Large intestine (tissue), 3 donors: ENCODE measurements at regions not wholly inside any gene's neighbourhood (a gene's known extent, or its start where the extent isn't known, plus 50 kb on each side); places are given as distances from the start of the nearest gene placed in this dataset.

ENCODE experiments used
- DNase-seq, 2 donors: peaks; one replicate each; pipeline versions ENCODE4 v3.0.0 to v3.0.0-alpha.2; 2013
- H3K27ac ChIP-seq: one replicate; pipeline ENCODE4 v1.5.1; 2013; ENCODE audit warnings: low read length
- H3K27me3 ChIP-seq: 2 replicates; pipeline ENCODE4 v1.6.1; 2013; ENCODE audit warnings: low read length; ENCODE audit not compliant: control insufficient read depth, insufficient read depth
- H3K36me3 ChIP-seq: 2 replicates; pipeline ENCODE4 v1.6.1; 2013; ENCODE audit warnings: low read length; ENCODE audit not compliant: control insufficient read depth, insufficient read depth
- H3K4me1 ChIP-seq: one replicate; pipeline ENCODE4 v1.6.1; 2013; ENCODE audit warnings: low read length; ENCODE audit not compliant: control insufficient read depth, insufficient read depth
- H3K4me3 ChIP-seq: one replicate; pipeline ENCODE4 v1.5.1; 2013; ENCODE audit warnings: low read length
- H3K9me3 ChIP-seq: one replicate; pipeline ENCODE4 v1.6.1; 2013; ENCODE audit warnings: mild to moderate bottlenecking, low read depth, low read length, moderate library complexity; ENCODE audit not compliant: control insufficient read depth
- WGBS: methylation state at CpG from one replicate; pipeline ENCODE4 v1.1.5; 2013; ENCODE audit warnings: low lambda C conversion rate; ENCODE audit not compliant: insufficient coverage; 5-methylcytosine and 5-hydroxymethylcytosine counted together

DNA sequence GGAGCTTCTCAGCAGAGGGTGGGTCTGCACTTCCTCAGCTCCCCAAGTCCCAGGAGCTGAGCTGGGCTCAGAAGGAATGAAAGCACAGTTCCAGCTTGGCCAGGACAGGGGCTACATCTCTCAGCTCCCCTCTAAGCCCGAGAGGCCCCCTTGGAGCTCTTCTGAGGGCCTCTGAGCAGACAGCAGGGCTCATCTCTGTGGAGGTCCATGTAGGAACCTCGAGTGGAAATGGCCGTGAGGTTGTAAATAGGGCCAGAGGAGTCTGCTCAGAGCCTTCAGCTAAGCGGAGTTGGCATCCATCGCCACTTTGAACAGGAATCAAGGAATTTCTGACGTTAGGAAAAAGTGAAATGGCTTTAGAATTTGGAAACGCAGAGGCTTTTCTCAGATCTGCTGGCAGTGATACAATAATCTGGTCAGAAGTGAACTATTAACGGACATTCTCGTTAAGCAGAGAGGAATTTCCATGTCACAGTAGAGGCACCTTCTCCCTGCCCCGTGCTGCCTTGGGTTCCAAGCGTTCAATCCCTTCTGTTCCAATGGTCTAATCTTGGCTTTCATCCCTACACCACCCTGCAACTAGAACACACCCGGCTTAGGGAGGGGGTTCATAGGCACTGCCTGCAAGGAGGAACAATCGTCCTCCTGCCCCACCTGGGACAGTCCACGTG, 213.9 kb downstream of the NDUFA10 start:
- Histone ChIP-seq H3K27ac (no peak overlapping the region), H3K4me1 (peaks cover 6% of the 10 kb centered on the region), H3K36me3 (no peaks in the 10 kb centered on the region), H3K4me3 (no peak overlapping the region), H3K27me3 (no peaks in the 10 kb centered on the region), H3K9me3 (no peaks in the 10 kb centered on the region)
- WGBS: 90% methylated on average over 2 of the region's 14 CpGs
- no peak for DNase-seq

DNA sequence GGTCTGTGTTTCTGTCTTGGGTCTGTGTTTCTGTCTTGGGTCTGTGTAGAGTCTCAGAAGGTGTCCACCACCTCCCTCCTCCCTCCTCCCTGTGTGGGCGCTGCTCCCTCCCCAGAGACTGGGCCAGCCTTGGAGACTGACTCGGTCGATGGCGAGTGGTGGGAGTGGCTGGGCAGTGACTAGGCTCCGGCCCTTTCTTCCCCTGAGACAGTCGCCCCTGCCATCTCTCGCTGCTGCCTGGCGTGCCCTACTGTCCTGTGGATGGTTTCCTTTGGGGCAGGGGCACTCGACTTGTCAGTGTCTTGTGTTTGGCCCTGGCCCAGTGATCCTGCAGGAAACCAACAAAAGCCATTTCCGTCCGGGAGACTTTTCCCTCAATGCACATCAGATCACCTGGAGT, 215.8 kb downstream of the NDUFA10 start:
- Histone ChIP-seq H3K27me3 (no peaks in the 10 kb centered on the region), H3K9me3 (no peaks in the 10 kb centered on the region), H3K4me3 (no peak overlapping the region), H3K36me3 (no peaks in the 10 kb centered on the region), H3K27ac (no peak overlapping the region), H3K4me1 (peaks cover 5% of the 10 kb centered on the region)
- WGBS: no CpG with 5 or more reads among the region's 11 CpGs
- no peak for DNase-seq

DNA sequence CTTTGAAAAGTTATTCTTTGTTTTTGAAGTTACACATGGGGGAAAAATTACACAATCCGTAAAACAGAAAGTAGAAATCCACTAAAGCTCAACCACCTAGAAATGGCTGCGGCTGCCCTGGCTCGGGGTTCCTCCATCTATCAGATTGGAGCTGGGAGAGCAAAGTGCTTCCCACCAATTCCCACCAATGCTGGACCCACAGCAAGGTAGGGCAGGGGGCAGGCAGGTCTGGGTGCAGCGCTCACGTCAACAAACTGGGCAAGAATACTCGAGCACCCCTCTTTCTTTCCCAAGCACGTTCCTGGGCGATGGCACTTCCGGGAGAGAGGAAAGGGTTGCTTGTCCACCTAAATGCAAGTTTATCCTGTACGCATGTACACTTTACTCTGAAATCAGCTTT, 217.6 kb downstream of the NDUFA10 start:
- Histone ChIP-seq H3K27me3 (no peaks in the 10 kb centered on the region), H3K36me3 (no peaks in the 10 kb centered on the region), H3K4me1 (no peaks in the 10 kb centered on the region), H3K4me3 (no peak overlapping the region), H3K9me3 (no peaks in the 10 kb centered on the region), H3K27ac (no peak overlapping the region)
- DNase-seq: no peak
- WGBS: no CpG with 5 or more reads among the region's 10 CpGs

DNA sequence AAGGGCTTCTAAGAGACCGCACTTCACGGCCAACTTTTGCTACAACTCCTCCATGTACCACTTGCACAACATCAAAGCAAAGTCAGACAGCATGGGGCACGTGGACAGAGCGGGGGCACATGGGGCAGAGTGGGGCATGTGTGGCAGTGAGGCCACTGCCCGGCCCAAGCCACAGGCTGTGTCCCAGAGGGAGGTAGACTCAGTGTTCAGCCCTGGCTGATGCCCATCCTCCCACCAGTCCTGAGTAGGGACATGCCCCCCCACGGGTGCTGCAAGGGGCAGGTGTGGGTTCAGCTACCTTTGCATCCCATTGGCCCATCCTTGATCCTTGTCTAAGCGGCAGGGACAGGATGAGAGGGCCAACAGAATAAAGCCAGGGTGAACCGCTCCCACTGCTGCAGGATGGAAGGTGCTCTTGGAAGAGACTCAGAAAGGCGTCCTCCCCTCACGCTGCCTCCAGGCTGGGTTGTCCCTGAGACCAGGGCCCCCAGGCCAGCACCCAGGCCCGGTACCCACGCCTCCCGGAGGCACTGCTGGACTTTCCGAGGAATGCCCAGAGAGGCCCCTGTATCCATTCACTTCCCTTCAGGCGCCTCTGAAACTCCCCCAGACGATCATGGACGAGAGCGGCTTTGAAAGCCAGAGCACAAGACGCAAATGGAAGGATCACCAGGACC, 218.2 kb downstream of the NDUFA10 start:
- H3K4me3 ChIP-seq: no peak overlapping the region
- H3K9me3 ChIP-seq: no peaks in the 10 kb centered on the region
- DNase-seq: no peak
- WGBS: no CpG with 5 or more reads among the region's 19 CpGs
- no peak overlapping the region for H3K27ac ChIP-seq
- no peaks in the 10 kb centered on the region for H3K36me3 ChIP-seq
- no peaks in the 10 kb centered on the region for H3K4me1 ChIP-seq
- no peaks in the 10 kb centered on the region for H3K27me3 ChIP-seq

DNA sequence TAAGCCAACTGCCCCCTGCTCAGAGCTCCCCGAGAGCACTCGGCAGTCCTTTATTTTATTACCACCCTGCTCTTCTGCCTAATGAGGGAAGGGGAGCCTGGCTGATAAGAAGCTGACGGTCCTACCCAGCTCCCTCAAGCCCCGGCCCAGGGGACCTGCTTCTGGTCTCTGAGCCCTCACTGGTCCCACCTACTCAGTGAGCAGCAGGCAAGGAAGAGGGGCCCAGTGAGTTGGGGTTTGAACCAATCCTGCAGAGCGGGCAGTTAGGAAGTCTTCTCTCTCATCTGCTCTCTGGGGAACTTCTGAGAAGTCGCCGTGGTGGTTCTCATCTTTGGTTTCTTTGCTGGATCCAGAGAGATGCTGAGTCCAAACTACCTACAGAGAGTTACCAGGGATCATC, 218.9 kb downstream of the NDUFA10 start:
- Histone ChIP-seq H3K4me3 (no peak overlapping the region), H3K27me3 (no peaks in the 10 kb centered on the region), H3K9me3 (no peaks in the 10 kb centered on the region), H3K4me1 (no peaks in the 10 kb centered on the region), H3K36me3 (no peaks in the 10 kb centered on the region), H3K27ac (no peak overlapping the region)
- DNase-seq: no peak
- WGBS: no CpG with 5 or more reads among the region's 7 CpGs

DNA sequence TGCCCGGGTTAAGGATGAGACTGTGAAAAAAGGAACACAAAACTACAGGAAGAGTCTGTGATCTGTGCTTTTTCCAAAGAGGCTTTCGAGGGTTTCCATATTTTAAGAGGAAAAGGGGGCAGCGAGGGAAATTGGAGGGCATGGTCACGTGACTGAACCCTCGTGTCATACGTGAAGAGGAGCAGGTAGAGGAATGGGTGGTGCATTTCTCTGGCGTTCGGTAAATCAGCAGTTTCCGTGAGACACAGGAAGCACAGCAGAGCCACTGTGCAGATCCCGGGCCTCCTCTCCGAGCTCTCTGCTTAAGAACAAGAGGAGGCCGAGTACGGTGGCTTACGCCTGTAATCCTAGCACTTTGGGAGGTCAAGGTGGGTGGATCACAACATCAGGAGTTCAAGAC, 219.7 kb downstream of the NDUFA10 start:
- Histone ChIP-seq H3K4me1 (no peaks in the 10 kb centered on the region), H3K27me3 (no peaks in the 10 kb centered on the region), H3K9me3 (no peaks in the 10 kb centered on the region), H3K36me3 (no peaks in the 10 kb centered on the region), H3K4me3 (no peak overlapping the region), H3K27ac (no peak overlapping the region)
- DNase-seq: no peak
- no CpG with 5 or more reads among the region's 14 CpGs for WGBS

DNA sequence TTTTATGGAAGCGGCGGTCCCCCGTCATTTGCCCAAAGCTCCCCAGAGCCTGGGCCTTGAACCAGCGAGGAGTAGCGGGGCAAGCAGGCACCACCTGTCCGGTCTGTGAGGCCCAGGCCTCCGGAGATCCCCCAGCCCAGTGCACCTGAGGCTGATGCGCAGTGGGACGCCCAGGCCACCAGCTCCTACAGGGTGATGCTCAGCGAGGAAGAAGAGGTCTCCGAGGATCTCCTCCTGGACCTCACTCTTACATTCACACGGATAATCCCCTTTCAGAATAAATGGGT, 220.2 kb downstream of the NDUFA10 start:
- H3K27ac ChIP-seq: no peak overlapping the region
- no peak overlapping the region for H3K4me3 ChIP-seq
- H3K27me3 ChIP-seq: no peaks in the 10 kb centered on the region
- H3K4me1 ChIP-seq: no peaks in the 10 kb centered on the region
- H3K9me3 ChIP-seq: no peaks in the 10 kb centered on the region
- WGBS: no CpG with 5 or more reads among the region's 12 CpGs
- H3K36me3 ChIP-seq: no peaks in the 10 kb centered on the region
- DNase-seq: no peak

DNA sequence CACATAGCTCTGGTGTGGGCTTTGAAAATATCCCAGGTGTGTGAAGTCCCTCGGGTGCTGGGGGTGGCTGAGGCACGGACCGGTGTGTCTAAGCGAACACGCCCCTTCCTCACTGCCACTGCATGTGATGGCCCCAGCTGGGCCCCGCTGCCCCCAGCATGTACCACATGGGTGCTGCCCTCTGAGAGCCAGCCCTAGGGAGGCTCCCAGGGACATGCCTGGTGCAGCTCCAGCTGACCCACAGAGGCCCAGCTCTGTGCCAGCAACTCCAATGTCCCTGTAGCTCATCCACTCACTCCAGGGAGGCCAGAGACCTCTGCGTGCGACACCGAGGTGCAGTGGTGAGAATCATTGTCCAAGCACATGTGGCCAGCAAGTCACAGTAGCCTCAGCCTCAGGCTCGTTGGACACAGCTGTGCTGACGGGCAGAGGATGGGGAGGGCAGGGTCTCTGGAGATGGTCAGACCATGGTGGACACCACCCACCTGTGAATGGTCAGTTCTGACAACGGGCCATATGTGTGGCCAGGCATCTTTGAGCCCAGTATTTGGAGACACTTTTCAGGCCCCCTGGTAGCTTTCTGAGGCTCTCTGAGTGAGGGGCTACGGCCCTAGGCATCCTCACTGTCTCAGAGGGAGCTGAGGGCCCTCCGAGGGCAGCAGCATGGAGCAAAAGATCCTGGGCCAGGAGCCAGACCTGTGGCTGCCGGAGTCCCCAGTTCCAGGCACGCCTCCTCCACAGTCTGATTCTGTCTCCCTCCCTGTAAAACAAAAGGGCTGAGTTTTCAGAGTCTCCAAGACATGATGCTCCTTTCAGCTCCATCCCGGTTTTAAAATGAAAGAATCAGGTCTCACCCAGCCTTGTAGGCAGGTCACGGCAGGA, 220.7 kb downstream of the NDUFA10 start:
- Histone ChIP-seq H3K4me1 (no peaks in the 10 kb centered on the region), H3K36me3 (no peaks in the 10 kb centered on the region), H3K27ac (no peak overlapping the region), H3K9me3 (no peaks in the 10 kb centered on the region), H3K27me3 (no peaks in the 10 kb centered on the region), H3K4me3 (no peak overlapping the region)
- no CpG with 5 or more reads among the region's 18 CpGs for WGBS
- DNase-seq: no peak

DNA sequence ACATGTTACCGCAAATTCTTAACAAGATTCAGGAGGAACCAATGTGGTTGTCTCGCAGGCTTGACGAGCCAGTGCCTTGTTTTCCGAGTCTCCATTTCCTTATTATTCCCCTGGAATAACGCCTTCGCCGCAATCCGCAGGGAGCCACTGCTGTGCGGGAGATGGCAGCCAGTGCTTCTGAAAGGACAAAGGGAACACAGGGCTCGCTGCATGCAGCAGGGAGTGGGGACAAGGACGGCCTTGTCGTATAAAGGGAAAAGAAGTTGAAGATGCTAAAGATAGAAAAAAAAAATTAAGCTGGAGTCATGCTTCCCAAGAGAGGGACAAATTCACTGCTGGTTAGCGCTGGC, 221.4 kb downstream of the NDUFA10 start:
- WGBS: no CpG with 5 or more reads among the region's 13 CpGs
- no peak for DNase-seq

DNA sequence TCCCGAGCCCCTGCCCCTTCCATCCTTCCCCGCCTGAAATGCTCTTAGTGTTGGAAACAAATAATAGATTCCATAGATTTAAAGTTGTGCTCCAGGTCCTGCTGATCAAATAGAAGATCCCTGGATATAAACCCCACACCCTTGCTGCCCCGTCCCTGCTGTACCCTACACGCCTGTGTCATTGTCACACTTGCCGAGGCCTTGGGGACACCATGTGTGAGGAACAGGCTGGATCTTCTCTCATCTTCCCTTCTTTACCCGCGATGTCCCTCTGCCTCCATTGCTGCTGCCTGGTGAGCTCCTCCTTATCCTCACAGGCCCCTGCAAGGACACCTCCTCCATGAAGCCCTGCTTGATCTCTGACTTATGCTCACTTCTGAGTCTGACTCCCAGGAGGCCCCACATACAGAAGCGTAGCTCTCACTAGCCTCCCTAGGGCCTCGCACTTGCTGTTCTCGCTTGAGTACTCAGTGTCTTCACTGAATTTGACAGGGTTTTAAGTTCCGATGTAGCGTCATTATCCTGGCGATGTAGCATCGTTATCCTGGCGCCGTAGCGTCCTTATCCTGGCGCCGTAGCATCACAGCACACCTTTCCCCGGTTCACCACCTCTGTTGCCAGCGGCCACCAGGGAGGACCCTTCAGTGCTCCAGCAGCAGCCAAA, 221.9 kb downstream of the NDUFA10 start:
- H3K4me3 ChIP-seq: no peak overlapping the region
- H3K4me1 ChIP-seq: no peaks in the 10 kb centered on the region
- H3K27ac ChIP-seq: no peak overlapping the region
- H3K27me3 ChIP-seq: no peaks in the 10 kb centered on the region
- no peak for DNase-seq
- H3K36me3 ChIP-seq: no peaks in the 10 kb centered on the region
- H3K9me3 ChIP-seq: no peaks in the 10 kb centered on the region
- 100% methylated on average over 6 of the region's 21 CpGs for WGBS

More for the DNA sequence above, 221.4 kb downstream of the NDUFA10 start:
- Histone ChIP-seq H3K4me1 (no peaks in the 10 kb centered on the region), H3K27ac (no peak overlapping the region), H3K27me3 (no peaks in the 10 kb centered on the region), H3K9me3 (no peaks in the 10 kb centered on the region), H3K4me3 (no peak overlapping the region), H3K36me3 (no peaks in the 10 kb centered on the region)
